GM12878 (cell line): ENCODE measurements at regions not wholly inside any gene's neighbourhood (a gene's known extent, or its start where the extent isn't known, plus 50 kb on each side); places are given as distances from the start of the nearest gene placed in this dataset.
"Not testable (repeated sequence)": the region's sequence is repeated elsewhere in the genome, so short reads cannot be mapped to it uniquely, and the experiment has no call there.

Experiments used
- ATAC-seq: fragments of 200-7000 bp; cut with Tn5 transposase; 3 replicates; pipeline ENCODE4 v1.9.1; 2020; ENCODE audit warnings: mild to moderate bottlenecking, moderate library complexity
- BruUV-seq: library from RNA; stranded (reverse); fragments of 400-500 nt; replicated peaks from 2 replicates; lab custom pipeline; 2021; lab: Mats Ljungman, UMichigan
- CTCF ChIA-PET: fragments of 300-600 bp; sonication (Branson Sonifier 250); formaldehyde crosslinking; extraction: SDS; loops from one replicate; lab custom pipeline; 2021; ENCODE audit warnings: inconsistent platforms; lab: Yijun Ruan, JAX
- POLR2A ChIA-PET: fragments of 350-600 bp; formaldehyde crosslinking; extraction: SDS; loops from one replicate; lab custom pipeline; 2021; ENCODE audit warnings: inconsistent platforms; lab: Charles Lee
- RAD21 ChIA-PET: fragments of 300-600 bp; sonication (Branson Sonifier 250); formaldehyde crosslinking; loops from one replicate; lab custom pipeline; 2023; ENCODE audit warnings: antibody characterized with exemption; ENCODE audit not compliant: unreplicated experiment; lab: Charles Lee
- SMC1A ChIA-PET: fragments of 300-600 bp; sonication (Branson Sonifier 250); formaldehyde crosslinking; loops from one replicate; lab custom pipeline; 2023; ENCODE audit not compliant: unreplicated experiment, uncharacterized antibody; lab: Charles Lee
- DNase-seq: peaks from one replicate; pipeline ENCODE4 v3.0.0-alpha.2; 2011; ENCODE audit warnings: low read depth, low spot score
- FAIRE-seq: peaks from 3 replicates; lab custom pipeline; 2011; peaks lifted over from hg19 to GRCh38; lab: Jason Lieb, UNC
- H2AFZ ChIP-seq: 2 replicates; pipeline ENCODE4 v1.6.0; 2011; ENCODE audit warnings: low read depth, low read length, control low read depth; ENCODE audit not compliant: control insufficient read depth
- H3K27ac ChIP-seq: 2 replicates; pipeline ENCODE4 v1.5.1; 2011; ENCODE audit warnings: control low read depth; ENCODE audit not compliant: control insufficient read depth, insufficient read depth
- H3K27me3 ChIP-seq, 2 experiments: replicated peaks in 1 of 2; 2 replicates each; pipeline versions ENCODE4 v1.6.0 to v1.6.1; 2011; ENCODE audit warnings: low read length in 1 of 2; ENCODE audit not compliant: control insufficient read depth in 2 of 2, insufficient read depth in 2 of 2
- H3K36me3 ChIP-seq, 2 experiments: 2 replicates each; pipeline ENCODE4 v1.5.1; 2011; ENCODE audit warnings: low read length in 1 of 2; ENCODE audit not compliant: control insufficient read depth in 2 of 2, insufficient read depth in 2 of 2
- H3K4me1 ChIP-seq: 2 replicates; pipeline ENCODE4 v1.6.1; 2011; ENCODE audit warnings: mild to moderate bottlenecking, low read length, moderate library complexity, mixed read lengths; ENCODE audit not compliant: control insufficient read depth, insufficient read depth
- H3K4me2 ChIP-seq: 2 replicates; pipeline ENCODE4 v1.6.0; 2011; ENCODE audit warnings: control low read depth; ENCODE audit not compliant: control insufficient read depth, insufficient read depth
- H3K4me3 ChIP-seq: fragments of 200-600 bp; sonication (generic); 2 replicates; pipeline ENCODE4 v1.5.1; 2016
- H3K79me2 ChIP-seq: 2 replicates; pipeline ENCODE4 v1.6.0; 2011; ENCODE audit warnings: low read length; ENCODE audit not compliant: control insufficient read depth, insufficient read depth
- H3K9ac ChIP-seq: 2 replicates; pipeline ENCODE4 v1.8.0; 2011; ENCODE audit warnings: low read length, control low read depth, mixed read lengths; ENCODE audit not compliant: control insufficient read depth, insufficient read depth
- H3K9me3 ChIP-seq: replicated peaks from 3 replicates; pipeline ENCODE4 v1.5.1; 2011; ENCODE audit warnings: mild to moderate bottlenecking, low read length; ENCODE audit not compliant: control insufficient read depth, insufficient read depth
- H4K20me1 ChIP-seq: 2 replicates; pipeline ENCODE4 v1.6.0; 2011; ENCODE audit not compliant: control insufficient read depth, insufficient read depth
- POU2F2 ChIP-seq: IDR thresholded peaks from 3 replicates; pipeline ENCODE4 v1.6.1; 2011; ENCODE audit warnings: low read depth, mild to moderate bottlenecking, low read length, borderline replicate concordance
- SREBF1 ChIP-seq: IDR thresholded peaks from 2 replicates; pipeline ENCODE4 v1.6.1; 2012; ENCODE audit warnings: mild to moderate bottlenecking, low read length
- ZBTB4 ChIP-seq: fragments of 450-650 bp; formaldehyde crosslinking; IDR thresholded peaks from 2 replicates; pipeline ENCODE4 v1.4.0; 2022; ENCODE audit warnings: mild to moderate bottlenecking, moderate library complexity
- WGBS: methylation state at CpG from one replicate; pipeline ENCODE4 v1.1.6; 2016; ENCODE audit warnings: low lambda C conversion rate; ENCODE audit not compliant: insufficient replicate concordance, insufficient coverage; ENCODE audit errors: missing lambda C conversion rate; 5-methylcytosine and 5-hydroxymethylcytosine counted together
- in situ Hi-C: fragments of 300-500 bp; cut with MboI; formaldehyde crosslinking; loops from 9 replicates; pipeline ENCODE4 v1.14.3; 2018; ENCODE audit warnings: mixed read lengths
- intact Hi-C: fragments of 100-400 bp; cut with micrococcal nuclease; formaldehyde crosslinking; loops from one replicate; pipeline ENCODE4 v1.14.2; 2022; ENCODE audit not compliant: unreplicated experiment

- no peak for TF ChIP-seq ZBTB4 (CRISPR knock-in tag)
- no peak for TF ChIP-seq POU2F2
- TF ChIP-seq SREBF1: no peak
These were observed 1915.4 kb downstream of the ARAP2 start (continued) for GRCh38 chr4:34328939-34329338.

GRCh38 chr4:34335156-34335555 is 1909.2 kb downstream of the ARAP2 start:
- H4K20me1 ChIP-seq, POLR2A ChIA-PET, H3K4me2 ChIP-seq, H3K9me3 ChIP-seq, H3K27ac ChIP-seq, H3K79me2 ChIP-seq, H3K36me3 ChIP-seq, in situ Hi-C loops, H3K4me3 ChIP-seq, H3K4me1 ChIP-seq, BruUV-seq, H2AFZ ChIP-seq, DNase-seq, intact Hi-C loops, CTCF ChIA-PET, RAD21 ChIA-PET, ATAC-seq, H3K27me3 ChIP-seq, H3K9ac ChIP-seq, FAIRE-seq, SMC1A ChIA-PET: not testable (repeated sequence)
- WGBS: 64% methylated on average over 13 of the region's 13 CpGs

- H3K4me2 ChIP-seq, RAD21 ChIA-PET, H3K79me2 ChIP-seq, POLR2A ChIA-PET, H3K4me1 ChIP-seq, FAIRE-seq, H4K20me1 ChIP-seq, H3K27ac ChIP-seq, in situ Hi-C loops, H3K4me3 ChIP-seq, H3K9ac ChIP-seq, H2AFZ ChIP-seq, SMC1A ChIA-PET, CTCF ChIA-PET, H3K36me3 ChIP-seq, ATAC-seq, intact Hi-C loops, DNase-seq, H3K27me3 ChIP-seq, BruUV-seq, H3K9me3 ChIP-seq: not testable (repeated sequence)
- WGBS: 64% methylated on average over 10 of the region's 22 CpGs
These were observed 1908.8 kb downstream of the ARAP2 start for GRCh38 chr4:34335556-34335955.
